Neuronal stem cell (in vitro differentiated cells): ENCODE measurements at regions not wholly inside any gene's neighbourhood (a gene's known extent, or its start where the extent isn't known, plus 50 kb on each side); places are given as distances from the start of the nearest gene placed in this dataset.

ENCODE experiments used
- DNase-seq: peaks from one replicate; pipeline ENCODE4 v3.0.0-alpha.2; 2013; ENCODE audit warnings: low spot score
- H2AFZ ChIP-seq: one replicate; pipeline ENCODE4 v1.6.1; 2013; ENCODE audit warnings: mild to moderate bottlenecking, low read length, inconsistent platforms
- H2AK5ac ChIP-seq: 2 replicates; pipeline ENCODE4 v1.6.1; 2013; ENCODE audit warnings: low read depth, mild to moderate bottlenecking, inconsistent platforms, low read length, moderate library complexity, mixed read lengths
- H2BK120ac ChIP-seq: 2 replicates; pipeline ENCODE4 v1.6.1; 2013; ENCODE audit warnings: low read depth, mild to moderate bottlenecking, inconsistent platforms, low read length, moderate library complexity, mixed read lengths
- H2BK12ac ChIP-seq: one replicate; pipeline ENCODE4 v1.6.1; 2013; ENCODE audit warnings: low read length, inconsistent platforms
- H2BK15ac ChIP-seq: 2 replicates; pipeline ENCODE4 v1.6.1; 2013; ENCODE audit warnings: mild to moderate bottlenecking, low read length, inconsistent platforms, mixed read lengths
- H2BK5ac ChIP-seq: one replicate; pipeline ENCODE4 v1.6.1; 2013; ENCODE audit warnings: inconsistent platforms, mild to moderate bottlenecking, low read length, moderate library complexity
- H3K14ac ChIP-seq: one replicate; pipeline ENCODE4 v1.6.1; 2013; ENCODE audit warnings: low read length, inconsistent platforms
- H3K18ac ChIP-seq: 2 replicates; pipeline ENCODE4 v1.6.1; 2013; ENCODE audit warnings: low read length, inconsistent platforms
- H3K23ac ChIP-seq: 2 replicates; pipeline ENCODE4 v1.6.1; 2013; ENCODE audit warnings: low read depth, mild to moderate bottlenecking, mixed read lengths, low read length, inconsistent platforms; ENCODE audit not compliant: poor library complexity
- H3K27ac ChIP-seq: replicated peaks from 3 replicates; pipeline ENCODE4 v1.5.1; 2013; ENCODE audit warnings: low read length, inconsistent platforms
- H3K27me3 ChIP-seq, 3 experiments: 2 replicates each; pipeline ENCODE4 v1.6.1; 2013; ENCODE audit warnings: low read length in 3 of 3, mild to moderate bottlenecking in 2 of 3, inconsistent platforms in 1 of 3, low read depth in 1 of 3, mixed read lengths in 1 of 3, moderate library complexity in 1 of 3; ENCODE audit not compliant: control insufficient read depth in 3 of 3, insufficient read depth in 3 of 3
- H3K36me3 ChIP-seq, 2 donors: replicated peaks in 1 of 2; 2 replicates each; pipeline ENCODE4 v1.6.1; 2013; ENCODE audit warnings: low read length in 2 of 2; ENCODE audit not compliant: control insufficient read depth in 2 of 2, insufficient read depth in 2 of 2
- H3K4ac ChIP-seq: 2 replicates; pipeline ENCODE4 v1.6.1; 2013; ENCODE audit warnings: inconsistent platforms, mild to moderate bottlenecking, low read length, moderate library complexity
- H3K4me1 ChIP-seq, 2 donors: 1 replicate in 1 of 2; 2 replicates in 1 of 2; pipeline ENCODE4 v1.6.1; 2013; ENCODE audit warnings: low read length in 2 of 2, low read depth in 1 of 2; ENCODE audit not compliant: control insufficient read depth in 2 of 2, insufficient read depth in 1 of 2
- H3K4me2 ChIP-seq: one replicate; pipeline ENCODE4 v1.6.1; 2013; ENCODE audit warnings: mild to moderate bottlenecking, low read length, inconsistent platforms; ENCODE audit not compliant: insufficient read depth, poor library complexity, severe bottlenecking
- H3K4me3 ChIP-seq, 2 donors: 2 replicates each; pipeline ENCODE4 v1.5.1; 2013; ENCODE audit warnings: low read length in 2 of 2, mild to moderate bottlenecking in 2 of 2, inconsistent platforms in 1 of 2, moderate library complexity in 1 of 2
- H3K79me1 ChIP-seq: one replicate; pipeline ENCODE4 v1.6.1; 2013; ENCODE audit warnings: low read depth, mild to moderate bottlenecking, inconsistent platforms, low read length, moderate library complexity
- H3K9ac ChIP-seq: one replicate; pipeline ENCODE4 v1.6.1; 2013; ENCODE audit warnings: mild to moderate bottlenecking, low read depth, low read length, inconsistent platforms; ENCODE audit not compliant: poor library complexity
- H3K9me3 ChIP-seq, 2 donors: replicated peaks in 1 of 2; 2 replicates each; pipeline versions ENCODE3 to v1.6.1; 2013; ENCODE audit warnings: low read length in 2 of 2, mild to moderate bottlenecking in 2 of 2, inconsistent platforms in 1 of 2, low read depth in 1 of 2, mixed read lengths in 1 of 2, moderate library complexity in 1 of 2; ENCODE audit not compliant: control insufficient read depth in 2 of 2, insufficient read depth in 1 of 2
- H4K8ac ChIP-seq: one replicate; pipeline ENCODE4 v1.6.1; 2013; ENCODE audit warnings: low read depth, mild to moderate bottlenecking, inconsistent platforms, low read length, moderate library complexity
- H4K91ac ChIP-seq: one replicate; pipeline ENCODE4 v1.6.1; 2013; ENCODE audit warnings: low read length, low read depth, mild to moderate bottlenecking, inconsistent platforms; ENCODE audit not compliant: poor library complexity
- WGBS, 2 donors: extraction: QIAGEN DNeasy Blood & Tissue Kit; methylation state at CpG; one replicate each; pipeline ENCODE4 v1.1.7; 2013; ENCODE audit warnings: missing lambda C conversion rate in 2 of 2, mixed read lengths in 1 of 2; ENCODE audit not compliant: insufficient read length in 2 of 2, insufficient replicate concordance in 1 of 2; ENCODE audit errors: extremely low coverage in 2 of 2; 5-methylcytosine and 5-hydroxymethylcytosine counted together

DNA sequence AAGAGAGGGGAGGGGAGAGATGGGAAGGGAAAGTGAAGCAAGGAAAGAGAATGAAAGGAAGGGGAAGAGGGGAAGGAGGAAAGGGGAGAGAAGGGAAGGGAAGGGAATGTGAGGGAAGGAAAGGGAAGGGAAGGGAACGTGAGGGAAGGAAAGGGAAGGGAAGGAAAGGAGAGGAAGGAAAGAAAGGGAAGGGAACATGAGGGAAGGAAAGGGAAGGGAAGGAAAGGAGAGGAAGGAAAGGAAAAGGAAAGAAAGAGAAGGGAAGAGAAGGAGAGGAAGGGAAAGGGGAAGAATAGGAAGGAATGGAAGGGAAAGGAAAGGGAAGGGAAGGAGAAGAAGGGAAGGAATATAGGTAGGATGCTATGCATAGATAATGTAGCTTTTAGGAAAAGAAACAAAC is 139.7 kb upstream of the PTER start:
- no peaks in the 10 kb centered on the region for H3K27me3 ChIP-seq
- 88 to 100% methylated on average over 1 of the region's 1 CpG for WGBS, 2 donors
- no peaks in the 10 kb centered on the region for H3K79me1 ChIP-seq
- H3K4me1 ChIP-seq, result no peaks in the 10 kb centered on the region
- no peak overlapping the region for H3K4me3 ChIP-seq
- H2AFZ ChIP-seq, result no peak overlapping the region
- H4K91ac ChIP-seq, result no peak overlapping the region
- no peak overlapping the region for H3K27ac ChIP-seq
- no peak overlapping the region for H2BK120ac ChIP-seq
- no peak overlapping the region for H3K14ac ChIP-seq
- no peak for DNase-seq
- no peak overlapping the region for H2BK12ac ChIP-seq
- H4K8ac ChIP-seq, result no peak overlapping the region
- H3K9me3 ChIP-seq, result no peaks in the 10 kb centered on the region
- H2AK5ac ChIP-seq, result no peak overlapping the region
- no peaks in the 10 kb centered on the region for H3K36me3 ChIP-seq
- H2BK5ac ChIP-seq, result no peak overlapping the region
- H2BK15ac ChIP-seq, result no peak overlapping the region
- no peak overlapping the region for H3K4ac ChIP-seq
- no peak overlapping the region for H3K4me2 ChIP-seq
- H3K18ac ChIP-seq, result no peak overlapping the region
- no peak overlapping the region for H3K9ac ChIP-seq
- no peak overlapping the region for H3K23ac ChIP-seq

- no peak overlapping the region for H3K4me2 ChIP-seq
- H2BK5ac ChIP-seq, result no peak overlapping the region
- H3K9me3 ChIP-seq, result no peaks in the 10 kb centered on the region
- no peak overlapping the region for H2BK12ac ChIP-seq
- H3K27ac ChIP-seq, result no peak overlapping the region
- no peak overlapping the region for H2BK15ac ChIP-seq
- no peaks in the 10 kb centered on the region for H3K79me1 ChIP-seq
- H2AK5ac ChIP-seq, result no peak overlapping the region
- no peak overlapping the region for H3K9ac ChIP-seq
- no peak overlapping the region for H2AFZ ChIP-seq
- H3K4me3 ChIP-seq, result no peak overlapping the region
- H3K4me1 ChIP-seq, result no peaks in the 10 kb centered on the region
- no peak overlapping the region for H4K8ac ChIP-seq
- DNase-seq, result no peak
- H3K4ac ChIP-seq, result no peak overlapping the region
- no peak overlapping the region for H2BK120ac ChIP-seq
- no CpG with 5 or more reads among the region's 6 CpGs for WGBS, 2 donors
- no peaks in the 10 kb centered on the region for H3K36me3 ChIP-seq
- no peak overlapping the region for H4K91ac ChIP-seq
- H3K23ac ChIP-seq, result no peak overlapping the region
- no peak overlapping the region for H3K14ac ChIP-seq
- H3K27me3 ChIP-seq, result no peaks in the 10 kb centered on the region
- H3K18ac ChIP-seq, result no peak overlapping the region
Observed at GRCh38 chr10:16297642-16298041, 139.2 kb upstream of the PTER start.

DNA sequence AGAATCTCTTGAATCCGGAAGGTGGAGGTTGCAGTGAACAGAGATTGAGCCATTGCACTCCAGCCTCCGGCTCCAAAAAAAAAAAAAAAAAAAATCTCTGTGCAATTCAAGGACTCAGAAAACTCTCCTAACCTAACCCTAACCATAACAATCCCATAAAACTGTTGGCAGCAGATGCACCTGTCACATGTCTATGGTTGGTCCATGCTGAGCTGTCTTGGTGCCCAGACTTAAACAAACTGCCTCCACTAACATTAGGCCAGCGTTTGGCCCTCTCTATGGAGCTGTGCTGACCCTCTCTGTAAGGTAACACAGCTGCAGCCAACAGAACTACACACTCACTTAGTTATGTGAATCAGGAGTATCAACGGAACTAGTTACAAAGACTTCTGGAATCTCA is 132.5 kb upstream of the PTER start:
- no CpG with 5 or more reads among the region's 4 CpGs for WGBS, 2 donors
- no peak overlapping the region for H2BK15ac ChIP-seq
- H3K18ac ChIP-seq, result no peak overlapping the region
- H3K14ac ChIP-seq, result no peak overlapping the region
- no peak overlapping the region for H2BK5ac ChIP-seq
- no peak for DNase-seq
- H4K91ac ChIP-seq, result no peak overlapping the region
- H3K9me3 ChIP-seq, result no peaks in the 10 kb centered on the region
- H3K79me1 ChIP-seq, result no peaks in the 10 kb centered on the region
- H3K4ac ChIP-seq, result no peak overlapping the region
- no peak overlapping the region for H2AFZ ChIP-seq
- H3K23ac ChIP-seq, result no peak overlapping the region
- no peak overlapping the region for H3K9ac ChIP-seq
- H2AK5ac ChIP-seq, result no peak overlapping the region
- H2BK12ac ChIP-seq, result no peak overlapping the region
- no peak overlapping the region for H3K4me3 ChIP-seq
- no peak overlapping the region for H3K4me2 ChIP-seq
- H3K36me3 ChIP-seq, result no peaks in the 10 kb centered on the region
- H2BK120ac ChIP-seq, result no peak overlapping the region
- H3K4me1 ChIP-seq, result no peaks in the 10 kb centered on the region
- H3K27me3 ChIP-seq, result no peaks in the 10 kb centered on the region
- no peak overlapping the region for H4K8ac ChIP-seq
- H3K27ac ChIP-seq, result no peak overlapping the region

DNA sequence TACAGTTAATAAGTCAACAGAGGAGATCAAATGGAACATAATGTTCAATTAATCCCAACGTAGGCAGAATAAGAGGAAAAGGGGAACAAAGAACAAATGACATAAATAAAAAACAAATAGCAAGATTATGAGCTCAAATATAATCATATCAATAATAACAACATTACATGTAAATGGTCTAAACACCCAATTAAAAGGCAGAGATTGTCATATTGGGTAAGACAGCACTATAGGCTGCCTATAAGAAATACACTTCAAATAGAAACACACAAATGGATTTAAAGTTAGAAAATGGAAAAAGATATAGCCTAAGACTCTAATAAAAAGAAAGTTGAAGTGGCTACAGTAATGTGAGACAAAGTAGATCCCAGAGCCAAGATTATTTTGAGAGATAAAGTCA is 126.4 kb upstream of the PTER start:
- H4K8ac ChIP-seq, result no peak overlapping the region
- no peak overlapping the region for H4K91ac ChIP-seq
- WGBS, 2 donors, result no CpG with 5 or more reads among the region's 1 CpG

More for the DNA sequence above, 126.4 kb upstream of the PTER start:
- DNase-seq, result no peak
- no peak overlapping the region for H3K4me2 ChIP-seq
- no peak overlapping the region for H2BK5ac ChIP-seq
- H3K9ac ChIP-seq, result no peak overlapping the region
- H2BK15ac ChIP-seq, result no peak overlapping the region
- H2AK5ac ChIP-seq, result no peak overlapping the region
- no peaks in the 10 kb centered on the region for H3K9me3 ChIP-seq
- no peaks in the 10 kb centered on the region for H3K4me1 ChIP-seq
- H3K79me1 ChIP-seq, result no peaks in the 10 kb centered on the region
- no peak overlapping the region for H3K23ac ChIP-seq
- no peaks in the 10 kb centered on the region for H3K27me3 ChIP-seq
- no peak overlapping the region for H2BK120ac ChIP-seq
- H2BK12ac ChIP-seq, result no peak overlapping the region
- no peak overlapping the region for H3K14ac ChIP-seq
- no peak overlapping the region for H2AFZ ChIP-seq
- H3K27ac ChIP-seq, result no peak overlapping the region
- H3K4me3 ChIP-seq, result no peak overlapping the region
- no peaks in the 10 kb centered on the region for H3K36me3 ChIP-seq
- H3K4ac ChIP-seq, result no peak overlapping the region
- no peak overlapping the region for H3K18ac ChIP-seq
